ENCODE measurements at regions not wholly inside any gene's neighbourhood (a gene's known extent, or its start where the extent isn't known, plus 50 kb on each side); places are given as distances from the start of the nearest gene placed in this dataset.
A peak's percentile ranks its signal among the peaks of the same experiment; 100 is the strongest.

- DNase-seq (ENCODE audit: low read depth), result peak; percentile 16
Measured at GRCh38 chr3:177567833-177568232, 370.6 kb upstream of the TBL1XR1 start.

DNA sequence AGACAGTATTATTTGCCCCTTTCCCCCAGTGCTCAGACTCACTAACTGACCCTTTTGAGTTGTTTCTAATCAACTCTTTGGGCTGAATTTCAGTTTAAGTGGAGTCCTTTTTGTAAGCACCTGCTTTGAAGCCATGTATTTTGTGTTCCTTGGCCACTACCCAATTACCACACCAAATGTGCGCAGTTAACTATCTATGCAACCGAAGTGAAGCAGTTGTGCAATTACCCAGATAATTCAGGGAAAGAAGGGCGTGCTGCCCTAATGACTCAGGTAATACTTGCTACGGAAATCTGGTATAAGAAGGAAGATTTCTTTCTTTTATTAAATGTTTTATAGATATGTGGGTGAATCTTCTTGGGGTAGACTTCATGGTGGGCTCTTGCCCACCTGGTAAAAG, 371.9 kb upstream of the TBL1XR1 start:
- DNase-seq (ENCODE audit: low read depth), result no peak

DNA sequence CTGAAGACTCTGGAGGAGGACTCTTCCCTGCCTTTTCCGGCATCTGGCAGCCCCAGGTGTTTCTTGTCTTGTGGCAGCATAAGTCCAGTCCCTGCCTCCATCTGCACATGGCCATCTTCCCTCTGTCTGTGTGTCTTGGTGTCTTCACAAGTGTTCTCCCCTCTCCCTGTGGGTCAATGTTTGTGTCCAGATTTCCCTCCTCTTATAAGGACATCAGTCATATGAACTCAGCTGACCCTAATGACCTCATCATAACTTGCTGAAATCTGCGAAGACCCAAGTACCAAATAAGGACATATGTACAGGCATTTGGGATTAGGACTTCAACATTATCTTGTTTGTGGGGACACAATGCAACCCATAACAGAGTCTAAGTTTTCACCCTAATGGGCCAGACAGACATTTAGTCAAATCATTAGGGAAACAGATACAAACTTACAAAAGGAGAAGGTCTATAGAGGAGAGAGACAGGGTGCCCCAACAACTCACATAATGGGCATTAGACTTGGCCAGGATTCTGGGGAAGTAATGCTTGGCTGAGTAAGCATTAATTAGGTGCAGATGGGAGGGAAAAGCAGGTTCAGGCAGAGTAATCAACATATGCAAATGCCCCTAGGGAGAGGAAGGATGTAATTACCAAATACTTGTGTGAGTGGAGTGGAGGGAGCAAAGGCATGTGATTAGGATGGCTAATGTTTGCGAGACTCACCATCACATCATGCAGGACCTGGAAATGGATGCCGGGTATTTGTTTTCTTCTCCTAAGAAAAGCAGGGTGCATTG, 372.8 kb upstream of the TBL1XR1 start:
- peak; percentile 78 for DNase-seq (ENCODE audit: low read depth)

- no peak for DNase-seq (ENCODE audit: low read depth)
Measured at GRCh38 chr3:177571271-177571943, 374.1 kb upstream of the TBL1XR1 start.

DNA sequence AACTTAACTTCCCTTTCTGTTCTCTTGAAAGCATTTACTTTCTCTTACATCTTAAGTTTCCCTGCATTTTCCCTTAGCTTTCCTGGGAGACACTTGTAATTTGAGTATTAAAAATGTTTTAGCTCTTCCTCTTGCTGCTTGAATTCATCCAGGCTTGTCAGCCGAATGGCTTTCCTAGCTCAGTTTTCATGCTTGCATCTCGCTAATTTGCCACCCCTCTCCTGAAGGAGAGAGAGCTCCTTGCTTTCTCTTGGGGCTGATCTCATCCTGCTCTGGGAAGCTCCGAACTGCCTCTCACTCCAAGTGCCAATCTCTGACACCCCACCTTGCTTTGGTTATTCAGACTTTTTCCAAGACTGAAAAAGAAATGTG, 374.6 kb upstream of the TBL1XR1 start:
- no peak for DNase-seq (ENCODE audit: low read depth)

DNA sequence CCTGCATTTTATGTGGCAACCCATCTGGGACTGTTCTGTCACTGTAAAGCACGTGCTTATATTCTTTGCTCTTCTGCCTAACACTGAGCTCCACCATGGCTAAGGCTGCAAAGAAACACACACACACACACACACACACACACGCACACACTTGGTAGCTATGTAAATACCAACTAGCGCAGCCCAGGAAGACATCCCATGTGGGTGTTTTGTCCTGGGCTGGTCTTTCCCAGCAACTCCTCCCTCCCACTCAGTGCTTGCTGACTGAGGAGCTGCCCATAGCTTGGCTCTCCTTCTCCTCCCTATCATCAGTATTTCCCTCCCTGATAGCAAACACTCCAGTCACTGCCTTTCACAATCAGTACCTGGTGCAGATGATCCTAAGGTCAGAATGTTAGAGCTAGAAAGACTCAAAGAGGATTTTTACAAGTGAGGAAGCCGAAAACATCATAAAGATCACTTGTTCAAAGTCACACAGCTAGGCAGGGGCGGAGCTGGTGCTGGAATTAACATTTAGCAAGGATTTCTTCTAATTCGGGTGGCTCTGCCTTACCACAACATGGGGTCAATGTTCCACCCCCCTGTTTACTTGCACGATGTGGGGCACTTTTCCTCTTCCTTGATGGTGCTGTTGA, 377.1 kb upstream of the TBL1XR1 start:
- DNase-seq (ENCODE audit: low read depth), result peak; percentile 33

- DNase-seq (ENCODE audit: low read depth), result no peak
Measured at GRCh38 chr3:177576746-177577145, 379.5 kb upstream of the TBL1XR1 start.

GRCh38 chr3:177578488-177578887, 381.2 kb upstream of the TBL1XR1 start:
- no peak for DNase-seq (ENCODE audit: low read depth)

GRCh38 chr3:177579419-177579818, 382.1 kb upstream of the TBL1XR1 start:
- no peak for DNase-seq (ENCODE audit: low read depth)

DNA sequence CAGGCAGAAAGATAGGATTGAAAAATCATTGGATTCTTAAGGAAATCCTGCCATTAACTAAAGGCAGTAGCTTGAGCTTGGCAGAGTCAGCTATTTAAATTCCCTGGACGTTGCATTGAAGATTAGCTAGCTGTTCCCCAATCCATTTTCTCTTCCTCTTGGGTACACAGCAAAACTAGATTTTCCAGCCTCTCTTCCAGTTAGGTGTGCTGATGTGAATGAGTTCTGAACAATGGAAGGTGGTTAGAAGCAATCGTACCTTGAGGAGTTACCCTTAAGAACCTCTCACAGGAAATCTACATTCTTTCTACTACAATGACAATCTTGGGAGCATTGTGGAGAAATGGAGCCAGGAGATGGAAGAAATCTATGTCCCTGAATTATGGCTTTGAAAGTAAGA, 383.2 kb upstream of the TBL1XR1 start:
- DNase-seq (ENCODE audit: low read depth), result no peak

DNA sequence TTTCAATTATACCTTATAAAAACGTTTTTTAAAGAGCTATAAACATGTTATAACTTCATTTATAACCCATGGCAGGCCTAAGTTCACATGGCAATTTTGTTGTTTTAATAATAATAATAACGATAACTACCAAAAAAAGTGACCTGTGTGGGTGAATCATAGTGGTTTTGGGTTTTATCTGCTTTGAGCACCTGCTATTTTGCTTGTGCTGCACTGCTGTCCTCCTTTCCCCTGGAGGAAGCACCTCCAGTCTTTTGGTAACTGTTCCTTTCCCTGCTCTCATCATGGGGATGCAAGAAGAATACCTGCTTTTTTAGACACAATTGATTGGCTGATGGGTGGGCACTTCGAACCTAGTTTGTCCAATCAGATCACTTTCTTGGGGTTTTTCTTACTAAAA, 388.0 kb upstream of the TBL1XR1 start:
- no peak for DNase-seq (ENCODE audit: low read depth)

DNA sequence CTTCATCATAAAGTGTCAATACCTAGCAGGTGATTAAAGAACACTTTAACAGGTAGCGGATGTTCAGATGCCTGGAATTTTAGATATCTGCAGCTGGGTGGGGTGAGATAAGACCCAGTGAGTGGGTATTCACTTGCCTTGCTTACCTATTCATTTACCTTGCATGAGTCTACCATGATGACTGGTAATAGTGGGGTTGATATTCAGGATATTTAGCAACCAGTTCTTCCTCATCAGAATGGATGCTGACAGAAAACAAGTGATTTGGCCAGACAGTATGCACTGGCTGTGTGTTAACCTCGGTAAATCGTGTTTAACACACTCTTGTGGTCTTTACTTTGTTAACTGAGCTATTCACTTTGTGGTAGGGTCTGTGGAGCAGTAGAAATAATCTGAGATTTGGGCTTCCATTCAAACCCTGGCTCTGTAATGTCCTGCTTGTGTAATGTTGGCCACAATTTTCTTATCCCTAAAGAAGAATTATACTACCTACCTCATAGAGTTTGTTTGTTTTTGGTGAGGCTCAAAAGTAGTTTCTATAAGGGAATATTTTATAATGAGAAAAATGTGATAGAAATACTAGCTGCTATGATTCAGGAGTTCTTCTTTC, 391.9 kb upstream of the TBL1XR1 start:
- no peak for DNase-seq (ENCODE audit: low read depth)

DNA sequence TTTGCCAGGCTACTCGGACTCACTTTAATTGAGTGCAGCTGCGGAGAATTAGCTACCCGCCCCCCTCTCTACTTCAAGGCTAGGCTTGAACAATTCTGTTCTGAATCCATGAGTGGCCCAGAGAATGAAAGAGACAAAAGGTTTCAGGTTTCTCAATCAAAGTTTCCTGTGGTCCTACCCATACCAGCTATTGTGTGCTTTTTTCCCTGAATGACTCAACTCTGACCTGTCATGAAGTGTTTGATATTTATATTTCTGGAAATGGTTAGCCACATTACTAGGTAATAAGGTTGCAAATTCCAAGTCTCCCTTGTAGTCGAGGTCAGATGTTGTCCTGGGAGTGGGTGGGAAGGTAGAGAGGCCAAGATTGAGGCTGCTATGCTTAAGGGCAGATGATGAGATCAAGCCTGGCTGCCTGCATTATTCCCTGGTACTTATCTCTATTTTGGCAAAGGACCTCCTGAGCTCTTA, 392.7 kb upstream of the TBL1XR1 start:
- DNase-seq (ENCODE audit: low read depth), result peak; percentile 97

- DNase-seq (ENCODE audit: low read depth), result peak; percentile 84
Measured at GRCh38 chr3:177590826-177591225, 393.5 kb upstream of the TBL1XR1 start.

GRCh38 chr3:177591379-177591778, 394.1 kb upstream of the TBL1XR1 start:
- peak; percentile 46 for DNase-seq (ENCODE audit: low read depth)

- no peak for DNase-seq (ENCODE audit: low read depth)
Measured at GRCh38 chr3:177594096-177594495, 396.8 kb upstream of the TBL1XR1 start.

- no peak for DNase-seq (ENCODE audit: low read depth)
Measured at GRCh38 chr3:177595530-177596188, 398.4 kb upstream of the TBL1XR1 start.

GRCh38 chr3:177596248-177596815, 399.1 kb upstream of the TBL1XR1 start:
- DNase-seq (ENCODE audit: low read depth), result peak; percentile 73

GRCh38 chr3:177596816-177597271, 399.6 kb upstream of the TBL1XR1 start:
- DNase-seq (ENCODE audit: low read depth), result peak; percentile 79

DNA sequence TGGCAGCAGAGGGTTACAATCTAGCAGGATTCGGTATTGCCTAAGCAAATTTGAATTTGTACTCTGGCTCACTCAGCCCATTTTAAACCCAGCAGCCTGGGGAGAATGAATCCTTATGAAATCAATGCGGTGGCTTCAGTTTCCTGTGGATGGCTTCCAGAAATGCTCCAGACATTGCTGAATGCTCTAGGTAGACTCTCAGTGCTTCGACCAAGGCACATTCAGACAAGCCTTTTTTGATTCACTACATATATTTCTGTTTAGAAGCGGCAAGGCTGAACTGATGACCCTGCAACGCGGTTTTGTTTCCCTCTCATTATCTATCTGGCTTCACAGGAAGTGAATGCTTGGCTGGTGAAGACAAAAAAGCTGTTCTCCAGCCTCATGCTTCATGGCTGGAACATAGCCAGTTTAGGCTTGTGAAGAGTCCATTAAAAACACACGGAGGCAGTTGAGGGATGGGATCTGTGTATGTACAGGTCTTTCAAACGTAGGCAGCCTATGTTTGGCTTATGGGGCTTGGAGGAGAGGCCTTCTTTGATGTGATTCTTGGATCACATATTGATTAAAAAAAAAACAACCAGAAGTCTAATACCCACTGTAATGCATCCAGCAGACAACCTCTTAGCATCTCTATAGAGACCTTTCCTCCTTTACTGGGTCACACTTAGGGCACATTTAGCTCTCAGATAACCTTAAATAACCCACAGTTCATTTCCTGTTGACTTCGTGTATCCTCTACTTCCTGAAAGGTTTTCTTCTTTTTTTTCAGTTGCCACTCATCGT, 400.2 kb upstream of the TBL1XR1 start:
- DNase-seq (ENCODE audit: low read depth), result peak; percentile 92

Measured in RPMI7951 (cell line).